IMR-90 (cell line): ENCODE measurements at regions not wholly inside any gene's neighbourhood (a gene's known extent, or its start where the extent isn't known, plus 50 kb on each side); places are given as distances from the start of the nearest gene placed in this dataset.

Experiments
- ATAC-seq: fragments of 200-7000 bp; cut with Tn5 transposase; 2 replicates; pipeline ENCODE4 v1.9.1; 2020; ENCODE audit warnings: low read depth, mild to moderate bottlenecking, moderate library complexity
- BruUV-seq: library from RNA; stranded (reverse); fragments of 400-500 nt; replicated peaks from 2 replicates; lab custom pipeline; 2021; lab: Mats Ljungman, UMichigan
- CTCF ChIA-PET: fragments of 300-600 bp; formaldehyde crosslinking; extraction: SDS; loops from one replicate; lab custom pipeline; 2021; ENCODE audit warnings: antibody characterized with exemption; lab: Yijun Ruan, JAX
- POLR2A ChIA-PET: fragments of 300-600 bp; sonication (Branson Sonifier 250); formaldehyde crosslinking; loops from one replicate; lab custom pipeline; 2022; ENCODE audit warnings: antibody characterized with exemption; ENCODE audit not compliant: unreplicated experiment; lab: Charles Lee
- DNase-seq: peaks from one replicate; pipeline ENCODE4 v3.0.0; 2013
- H2AFZ ChIP-seq: replicated peaks from 2 replicates; pipeline ENCODE3; 2013; ENCODE audit warnings: low read length, mild to moderate bottlenecking; ENCODE audit not compliant: poor library complexity
- H2AK5ac ChIP-seq: 2 replicates; pipeline ENCODE4 v1.6.1; 2013; ENCODE audit warnings: low read depth, low read length, inconsistent platforms
- H2AK9ac ChIP-seq: replicated peaks from 2 replicates; pipeline ENCODE3; 2013; ENCODE audit warnings: mild to moderate bottlenecking, low read depth, low read length, moderate library complexity; ENCODE audit not compliant: poor library complexity
- H2BK120ac ChIP-seq: 2 replicates; pipeline ENCODE4 v1.6.1; 2013; ENCODE audit warnings: low read depth, low read length, inconsistent platforms
- H2BK15ac ChIP-seq: 3 replicates; pipeline ENCODE4 v1.6.1; 2013; ENCODE audit warnings: low read depth, low read length, inconsistent platforms
- H2BK20ac ChIP-seq: 2 replicates; pipeline ENCODE4 v1.6.1; 2013; ENCODE audit warnings: low read depth, mild to moderate bottlenecking, inconsistent platforms, low read length, moderate library complexity
- H2BK5ac ChIP-seq: 2 replicates; pipeline ENCODE4 v1.6.1; 2013; ENCODE audit warnings: mild to moderate bottlenecking, low read depth, low read length, inconsistent platforms; ENCODE audit not compliant: poor library complexity, severe bottlenecking
- H3K14ac ChIP-seq: replicated peaks from 2 replicates; pipeline ENCODE4 v1.6.1; 2013; ENCODE audit warnings: low read depth, low read length, inconsistent platforms
- H3K18ac ChIP-seq: 2 replicates; pipeline ENCODE4 v1.6.1; 2013; ENCODE audit warnings: low read depth, low read length, control low read depth
- H3K23ac ChIP-seq: 2 replicates; pipeline ENCODE4 v1.6.1; 2013; ENCODE audit warnings: low read depth, low read length, inconsistent platforms
- H3K27ac ChIP-seq: 2 replicates; pipeline ENCODE4 v1.5.1; 2013; ENCODE audit warnings: mild to moderate bottlenecking, control low read depth, low read length; ENCODE audit not compliant: insufficient read depth
- H3K27me3 ChIP-seq: 2 replicates; pipeline ENCODE4 v1.6.1; 2013; ENCODE audit warnings: low read length; ENCODE audit not compliant: control insufficient read depth, insufficient read depth
- H3K36me3 ChIP-seq: 2 replicates; pipeline ENCODE4 v1.6.1; 2013; ENCODE audit warnings: low read length, mixed read lengths; ENCODE audit not compliant: control insufficient read depth, insufficient read depth
- H3K4ac ChIP-seq: 2 replicates; pipeline ENCODE4 v1.6.1; 2013; ENCODE audit warnings: low read depth, low read length, inconsistent platforms
- H3K4me1 ChIP-seq: 2 replicates; pipeline ENCODE4 v1.6.1; 2013; ENCODE audit warnings: low read length, mixed read lengths; ENCODE audit not compliant: control insufficient read depth, insufficient read depth
- H3K4me2 ChIP-seq: 2 replicates; pipeline ENCODE4 v1.6.1; 2013; ENCODE audit warnings: low read depth, mild to moderate bottlenecking, control low read depth, low read length, moderate library complexity
- H3K4me3 ChIP-seq: 2 replicates; pipeline ENCODE4 v1.5.1; 2013; ENCODE audit warnings: low read depth, mild to moderate bottlenecking, control low read depth, low read length, moderate library complexity; ENCODE audit not compliant: insufficient read depth
- H3K56ac ChIP-seq: 2 replicates; pipeline ENCODE4 v1.6.1; 2013; ENCODE audit warnings: low read length, inconsistent platforms; ENCODE audit not compliant: insufficient read depth; ENCODE audit errors: extremely low read depth
- H3K79me1 ChIP-seq, 2 experiments: 2 replicates each; pipeline ENCODE4 v1.6.1; 2013; ENCODE audit warnings: low read length in 2 of 2, inconsistent platforms in 1 of 2, low read depth in 1 of 2
- H3K9ac ChIP-seq: 2 replicates; pipeline ENCODE4 v1.6.1; 2013; ENCODE audit warnings: low read depth, low read length, control low read depth
- H3K9me1 ChIP-seq: 2 replicates; pipeline ENCODE4 v1.6.1; 2013; ENCODE audit warnings: low read length, inconsistent platforms; ENCODE audit not compliant: insufficient read depth
- H3K9me3 ChIP-seq: 2 replicates; pipeline ENCODE4 v1.6.1; 2013; ENCODE audit warnings: low read length; ENCODE audit not compliant: control insufficient read depth, insufficient read depth
- H4K20me1 ChIP-seq: 2 replicates; pipeline ENCODE4 v1.6.1; 2013; ENCODE audit warnings: low read length, inconsistent platforms; ENCODE audit not compliant: insufficient read depth
- H4K5ac ChIP-seq: 2 replicates; pipeline ENCODE4 v1.6.1; 2013; ENCODE audit warnings: mild to moderate bottlenecking, low read depth, low read length, control low read depth
- H4K8ac ChIP-seq, 2 experiments: 2 replicates each; pipeline ENCODE4 v1.6.1; 2013; ENCODE audit warnings: low read depth in 2 of 2, low read length in 2 of 2, control low read depth in 1 of 2, inconsistent platforms in 1 of 2
- H4K91ac ChIP-seq: 2 replicates; pipeline ENCODE4 v1.6.1; 2013; ENCODE audit warnings: low read depth, low read length, inconsistent platforms; ENCODE audit not compliant: insufficient read depth
- BHLHE40 ChIP-seq: fragments of 150-350 bp; IDR thresholded peaks from 2 replicates; pipeline ENCODE4 v1.6.1; 2016; ENCODE audit warnings: mild to moderate bottlenecking, low read depth, low read length
- CEBPB ChIP-seq: IDR thresholded peaks from 2 replicates; pipeline ENCODE4 v1.6.1; 2012; ENCODE audit warnings: low read depth, low read length, improper control_type of control experiment
- CHD1 ChIP-seq: IDR thresholded peaks from 2 replicates; pipeline ENCODE4 v1.6.1; 2012; ENCODE audit warnings: low read depth, low read length, improper control_type of control experiment
- FOS ChIP-seq: fragments of 150-350 bp; IDR thresholded peaks from 2 replicates; pipeline ENCODE4 v1.6.1; 2016; ENCODE audit warnings: low read depth, low read length
- MAFK ChIP-seq: IDR thresholded peaks from 2 replicates; pipeline ENCODE4 v1.6.1; 2012; ENCODE audit warnings: low read depth, low read length, improper control_type of control experiment
- MXI1 ChIP-seq: IDR thresholded peaks from 2 replicates; pipeline ENCODE4 v1.6.1; 2012; ENCODE audit warnings: low read depth, mild to moderate bottlenecking, low read length, moderate library complexity, borderline replicate concordance
- NFE2L2 ChIP-seq: fragments of 150-350 bp; IDR thresholded peaks from 2 replicates; pipeline ENCODE4 v1.6.1; 2016; ENCODE audit warnings: low read depth, mild to moderate bottlenecking, low read length
- POLR2A ChIP-seq: IDR thresholded peaks from 2 replicates; pipeline ENCODE4 v1.6.1; 2012; ENCODE audit warnings: mild to moderate bottlenecking, low read depth, low read length
- RAD21 ChIP-seq: IDR thresholded peaks from 2 replicates; pipeline ENCODE4 v1.6.1; 2012; ENCODE audit warnings: low read length, improper control_type of control experiment
- SMC3 ChIP-seq: fragments of 150-350 bp; IDR thresholded peaks from 2 replicates; pipeline ENCODE4 v1.6.1; 2016; ENCODE audit warnings: low read depth, mild to moderate bottlenecking, antibody characterized with exemption, low read length, moderate library complexity
- WGBS, 2 experiments: methylation state at CpG; one replicate each; pipeline versions ENCODE4 v1.1.5 to v1.1.7; 2013; ENCODE audit warnings: missing lambda C conversion rate in 2 of 2; ENCODE audit not compliant: insufficient read length in 1 of 2; ENCODE audit errors: extremely low coverage in 2 of 2; 5-methylcytosine and 5-hydroxymethylcytosine counted together
- dilution Hi-C: fragments of 300-500 bp; cut with HindIII; formaldehyde crosslinking; loops from one replicate; pipeline ENCODE4 v1.14.3; 2018; ENCODE audit warnings: low sequenced_read_pairs; ENCODE audit not compliant: unreplicated experiment
- in situ Hi-C: fragments of 300-500 bp; cut with MboI; formaldehyde crosslinking; loops from 3 replicates; pipeline ENCODE4 v1.14.3; 2019; ENCODE audit warnings: low sequenced_read_pairs, inconsistent platforms, mixed read lengths
- intact Hi-C: fragments of 100-400 bp; cut with micrococcal nuclease; formaldehyde crosslinking; loops from 2 replicates; pipeline ENCODE4 v1.10.0; 2022
- TF ChIP-seq, protein P1 (sequence below): fragments of 150-350 bp; IDR thresholded peaks from 2 replicates; pipeline ENCODE4 v1.6.1; 2017; ENCODE audit warnings: mild to moderate bottlenecking, antibody characterized with exemption, low read length, low read depth
- TF ChIP-seq, protein P2 (sequence below): conservative IDR thresholded peaks from 2 replicates; pipeline ENCODE4 v1.5.1; 2012; ENCODE audit warnings: mild to moderate bottlenecking, low read depth, low read length, improper control_type of control experiment

DNA sequence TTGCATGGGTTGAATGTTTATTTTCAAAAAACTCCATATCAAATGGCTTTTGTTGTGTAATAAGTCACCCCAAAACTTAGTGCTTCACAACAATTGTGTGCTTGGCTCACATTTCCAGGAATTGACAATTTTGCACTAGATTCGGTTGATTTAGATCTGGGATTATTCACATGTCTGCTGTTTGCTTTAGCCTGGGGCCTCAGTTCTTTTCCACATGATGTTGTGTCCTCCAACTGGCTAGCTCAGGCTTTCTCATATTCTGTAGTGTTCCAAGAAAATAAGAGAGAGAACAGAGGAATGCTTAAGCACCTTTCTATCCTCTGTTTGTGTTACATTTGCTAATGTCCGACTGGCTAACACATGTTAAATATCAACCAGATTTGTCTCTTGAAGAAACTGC lies 281.5 kb upstream of the ADGRL4 start:
- DNase-seq (no peak), ATAC-seq (no peak)
- Histone ChIP-seq H3K27ac (no peak overlapping the region), H3K4me1 (no peaks in the 10 kb centered on the region), H3K56ac (no peak overlapping the region), H2AK5ac (no peak overlapping the region), H3K4me2 (no peak overlapping the region), H3K9me3 (no peaks in the 10 kb centered on the region), H2BK5ac (no peak overlapping the region), H3K9me1 (no peaks in the 10 kb centered on the region), H4K91ac (no peak overlapping the region), H4K5ac (no peak overlapping the region), H2BK15ac (no peak overlapping the region), H3K27me3 (no peaks in the 10 kb centered on the region), H3K23ac (no peak overlapping the region), H3K9ac (no peak overlapping the region), H3K18ac (no peak overlapping the region), H2BK20ac (no peak overlapping the region), H3K4me3 (no peak overlapping the region), H2AFZ (no peak overlapping the region), H2AK9ac (no peak overlapping the region), H4K8ac (no peak overlapping the region), H3K4ac (no peak overlapping the region), H3K14ac (no peak overlapping the region), H3K79me1 (no peaks in the 10 kb centered on the region), H2BK120ac (no peak overlapping the region), H4K20me1 (no peaks in the 10 kb centered on the region), H3K36me3 (no peaks in the 10 kb centered on the region)
- no TSS peak for BruUV-seq
- dilution Hi-C loops, result no loop called here
- in situ Hi-C loops, result no loop called here
- CTCF ChIA-PET, result no interaction called here
- intact Hi-C loops, result no loop called here
- no CpG with 5 or more reads among the region's 2 CpGs for whole genome bisulfite sequencing, 2 experiments
- POLR2A ChIA-PET, result no interaction called here
- TF ChIP-seq MXI1, result no peak
- no peak for TF ChIP-seq MAFK
- TF ChIP-seq POLR2A, result no peak
- TF ChIP-seq, protein P1, sequence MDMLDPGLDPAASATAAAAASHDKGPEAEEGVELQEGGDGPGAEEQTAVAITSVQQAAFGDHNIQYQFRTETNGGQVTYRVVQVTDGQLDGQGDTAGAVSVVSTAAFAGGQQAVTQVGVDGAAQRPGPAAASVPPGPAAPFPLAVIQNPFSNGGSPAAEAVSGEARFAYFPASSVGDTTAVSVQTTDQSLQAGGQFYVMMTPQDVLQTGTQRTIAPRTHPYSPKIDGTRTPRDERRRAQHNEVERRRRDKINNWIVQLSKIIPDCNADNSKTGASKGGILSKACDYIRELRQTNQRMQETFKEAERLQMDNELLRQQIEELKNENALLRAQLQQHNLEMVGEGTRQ, result no peak
- TF ChIP-seq, protein P2, sequence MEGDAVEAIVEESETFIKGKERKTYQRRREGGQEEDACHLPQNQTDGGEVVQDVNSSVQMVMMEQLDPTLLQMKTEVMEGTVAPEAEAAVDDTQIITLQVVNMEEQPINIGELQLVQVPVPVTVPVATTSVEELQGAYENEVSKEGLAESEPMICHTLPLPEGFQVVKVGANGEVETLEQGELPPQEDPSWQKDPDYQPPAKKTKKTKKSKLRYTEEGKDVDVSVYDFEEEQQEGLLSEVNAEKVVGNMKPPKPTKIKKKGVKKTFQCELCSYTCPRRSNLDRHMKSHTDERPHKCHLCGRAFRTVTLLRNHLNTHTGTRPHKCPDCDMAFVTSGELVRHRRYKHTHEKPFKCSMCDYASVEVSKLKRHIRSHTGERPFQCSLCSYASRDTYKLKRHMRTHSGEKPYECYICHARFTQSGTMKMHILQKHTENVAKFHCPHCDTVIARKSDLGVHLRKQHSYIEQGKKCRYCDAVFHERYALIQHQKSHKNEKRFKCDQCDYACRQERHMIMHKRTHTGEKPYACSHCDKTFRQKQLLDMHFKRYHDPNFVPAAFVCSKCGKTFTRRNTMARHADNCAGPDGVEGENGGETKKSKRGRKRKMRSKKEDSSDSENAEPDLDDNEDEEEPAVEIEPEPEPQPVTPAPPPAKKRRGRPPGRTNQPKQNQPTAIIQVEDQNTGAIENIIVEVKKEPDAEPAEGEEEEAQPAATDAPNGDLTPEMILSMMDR, result no peak
- TF ChIP-seq SMC3, result no peak
- no peak for TF ChIP-seq CHD1
- TF ChIP-seq RAD21, result no peak
- no peak for TF ChIP-seq CEBPB
- no peak for TF ChIP-seq FOS
- no peak for TF ChIP-seq NFE2L2
- no peak for TF ChIP-seq BHLHE40
